KMS-11 (cell line): ENCODE measurements at regions not wholly inside any gene's neighbourhood (a gene's known extent, or its start where the extent isn't known, plus 50 kb on each side); places are given as distances from the start of the nearest gene placed in this dataset.

Source experiments
- H2AFZ ChIP-seq: fragments of 200-600 bp; sonication (generic); 2 replicates; pipeline ENCODE4 v1.6.1; 2016; ENCODE audit warnings: antibody characterized with exemption, mixed run types, low read depth
- H3K27ac ChIP-seq: fragments of 200-600 bp; sonication (generic); 2 replicates; pipeline ENCODE4 v1.6.1; 2016; ENCODE audit warnings: mild to moderate bottlenecking, mixed run types
- H3K27me3 ChIP-seq: fragments of 200-600 bp; sonication (generic); 2 replicates; pipeline ENCODE4 v1.6.1; 2017; ENCODE audit warnings: mild to moderate bottlenecking, low read depth, mixed run types, moderate library complexity; ENCODE audit not compliant: insufficient read depth
- H3K36me3 ChIP-seq: fragments of 200-600 bp; sonication (generic); 2 replicates; pipeline ENCODE4 v1.6.1; 2017; ENCODE audit warnings: mild to moderate bottlenecking, mixed run types; ENCODE audit not compliant: insufficient read depth
- H3K4me1 ChIP-seq: fragments of 200-600 bp; sonication (generic); 2 replicates; pipeline ENCODE4 v1.6.1; 2016; ENCODE audit warnings: mild to moderate bottlenecking, low read depth, mixed run types; ENCODE audit not compliant: poor library complexity, severe bottlenecking
- H3K4me2 ChIP-seq: fragments of 200-600 bp; sonication (generic); 2 replicates; pipeline ENCODE4 v1.7.0; 2016; ENCODE audit warnings: mild to moderate bottlenecking, mixed run types
- H3K4me3 ChIP-seq: fragments of 200-600 bp; sonication (generic); IDR thresholded peaks from 2 replicates; pipeline ENCODE4 v1.6.1; 2017; ENCODE audit warnings: low read depth, low read length, mixed read lengths; ENCODE audit not compliant: insufficient read depth
- H3K79me2 ChIP-seq: fragments of 200-600 bp; sonication (generic); 2 replicates; pipeline ENCODE4 v1.6.1; 2016; ENCODE audit warnings: low read depth, mixed run types; ENCODE audit not compliant: insufficient read depth
- H3K9ac ChIP-seq: fragments of 200-600 bp; sonication (generic); 2 replicates; pipeline ENCODE4 v1.6.1; 2016; ENCODE audit warnings: mild to moderate bottlenecking, mixed run types
- H4K20me1 ChIP-seq: fragments of 200-600 bp; sonication (generic); 2 replicates; pipeline ENCODE4 v1.6.1; 2016; ENCODE audit warnings: mild to moderate bottlenecking, mixed run types; ENCODE audit not compliant: insufficient read depth
- CTCF ChIP-seq: fragments of 200-600 bp; sonication (generic); conservative IDR thresholded peaks from 2 replicates; pipeline ENCODE4 v1.6.1; 2017; ENCODE audit warnings: low read depth, mild to moderate bottlenecking, antibody characterized with exemption, low read length, moderate library complexity, mixed read lengths

- Histone ChIP-seq H2AFZ (no peak overlapping the region), H3K79me2 (no peaks in the 10 kb centered on the region), H3K36me3 (no peaks in the 10 kb centered on the region), H3K27ac (no peak overlapping the region), H4K20me1 (no peaks in the 10 kb centered on the region), H3K4me3 (no peak overlapping the region), H3K9ac (no peak overlapping the region), H3K4me2 (no peak overlapping the region), H3K27me3 (no peaks in the 10 kb centered on the region), H3K4me1 (no peaks in the 10 kb centered on the region)
- no peak for TF ChIP-seq CTCF
Measured at GRCh38 chr2:184072470-184072869, 525.9 kb upstream of the ZNF804A start.

GRCh38 chr2:184078496-184078895 is 519.8 kb upstream of the ZNF804A start:
- Histone ChIP-seq H3K36me3 (no peaks in the 10 kb centered on the region), H2AFZ (no peak overlapping the region), H3K4me3 (no peak overlapping the region), H4K20me1 (no peaks in the 10 kb centered on the region), H3K27me3 (no peaks in the 10 kb centered on the region), H3K4me1 (no peaks in the 10 kb centered on the region), H3K27ac (no peak overlapping the region), H3K9ac (no peak overlapping the region), H3K79me2 (no peaks in the 10 kb centered on the region), H3K4me2 (no peak overlapping the region)
- TF ChIP-seq CTCF = no peak

GRCh38 chr2:184091456-184091855 is 506.9 kb upstream of the ZNF804A start:
- Histone ChIP-seq H3K27ac (no peak overlapping the region), H3K4me3 (no peak overlapping the region), H3K36me3 (no peaks in the 10 kb centered on the region), H3K27me3 (no peaks in the 10 kb centered on the region), H4K20me1 (no peaks in the 10 kb centered on the region), H3K79me2 (no peaks in the 10 kb centered on the region), H3K4me1 (no peaks in the 10 kb centered on the region), H3K4me2 (no peak overlapping the region), H3K9ac (no peak overlapping the region), H2AFZ (no peak overlapping the region)
- TF ChIP-seq CTCF = no peak

GRCh38 chr2:184113696-184114403 is 484.5 kb upstream of the ZNF804A start:
- no peak overlapping the region for H3K27ac ChIP-seq
- no peak overlapping the region for H3K4me3 ChIP-seq
- H3K79me2 ChIP-seq = no peaks in the 10 kb centered on the region
- no peaks in the 10 kb centered on the region for H3K4me1 ChIP-seq
- no peak overlapping the region for H2AFZ ChIP-seq
- H3K9ac ChIP-seq = no peak overlapping the region
- no peaks in the 10 kb centered on the region for H3K27me3 ChIP-seq
- TF ChIP-seq CTCF = no peak
- H3K36me3 ChIP-seq = no peaks in the 10 kb centered on the region
- no peak overlapping the region for H3K4me2 ChIP-seq
- no peaks in the 10 kb centered on the region for H4K20me1 ChIP-seq
